HUES48 (cell line): ENCODE measurements at regions not wholly inside any gene's neighbourhood (a gene's known extent, or its start where the extent isn't known, plus 50 kb on each side); places are given as distances from the start of the nearest gene placed in this dataset.
"Not testable (repeated sequence)": the region's sequence is repeated elsewhere in the genome, so short reads cannot be mapped to it uniquely, and the experiment has no call there.

Experiments
- H3K27ac ChIP-seq: one replicate; pipeline ENCODE4 v1.7.0; 2013; ENCODE audit warnings: low read depth, low read length, inconsistent platforms
- H3K27me3 ChIP-seq: 2 replicates; pipeline ENCODE4 v1.6.1; 2013; ENCODE audit warnings: mild to moderate bottlenecking, low read length; ENCODE audit not compliant: control insufficient read depth, insufficient read depth
- H3K36me3 ChIP-seq: 2 replicates; pipeline ENCODE4 v1.6.1; 2013; ENCODE audit warnings: low read length; ENCODE audit not compliant: control insufficient read depth, insufficient read depth
- H3K4me1 ChIP-seq: 2 replicates; pipeline ENCODE4 v1.6.1; 2013; ENCODE audit warnings: mild to moderate bottlenecking, low read length; ENCODE audit not compliant: control insufficient read depth, insufficient read depth
- H3K4me3 ChIP-seq: 2 replicates; pipeline ENCODE4 v1.5.1; 2013; ENCODE audit warnings: mild to moderate bottlenecking, low read depth, low read length
- H3K9ac ChIP-seq: 2 replicates; pipeline ENCODE4 v1.6.1; 2013; ENCODE audit warnings: mild to moderate bottlenecking, low read depth, low read length, moderate library complexity
- H3K9me3 ChIP-seq: 2 replicates; pipeline ENCODE4 v1.6.1; 2013; ENCODE audit warnings: low read length; ENCODE audit not compliant: control insufficient read depth, insufficient read depth

DNA sequence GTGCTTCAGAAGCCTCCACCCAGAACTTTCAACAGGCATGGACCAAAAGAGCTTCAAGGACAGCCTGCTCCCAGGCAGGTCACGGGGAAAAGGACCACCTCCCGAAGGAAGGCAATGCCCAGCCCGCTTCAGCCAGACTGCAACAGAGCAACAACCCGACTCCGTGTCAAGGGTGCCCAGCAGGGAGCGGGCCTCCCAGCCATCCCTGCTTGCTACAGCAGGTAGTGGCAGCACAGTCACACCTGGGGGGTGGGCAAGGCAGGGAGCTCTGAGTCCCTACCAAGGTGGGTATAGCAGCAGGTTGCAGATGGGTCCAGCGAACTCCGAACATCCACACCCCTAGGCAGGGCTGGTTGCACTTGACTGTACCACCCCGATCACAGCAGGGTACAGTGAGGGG is 467.8 kb upstream of the PFKP start:
- H3K9ac ChIP-seq: no peak overlapping the region
- no peaks in the 10 kb centered on the region for H3K27me3 ChIP-seq
- H3K4me1 ChIP-seq: no peaks in the 10 kb centered on the region
- no peak overlapping the region for H3K27ac ChIP-seq
- no peaks in the 10 kb centered on the region for H3K36me3 ChIP-seq
- no peak overlapping the region for H3K4me3 ChIP-seq
- no peaks in the 10 kb centered on the region for H3K9me3 ChIP-seq

DNA sequence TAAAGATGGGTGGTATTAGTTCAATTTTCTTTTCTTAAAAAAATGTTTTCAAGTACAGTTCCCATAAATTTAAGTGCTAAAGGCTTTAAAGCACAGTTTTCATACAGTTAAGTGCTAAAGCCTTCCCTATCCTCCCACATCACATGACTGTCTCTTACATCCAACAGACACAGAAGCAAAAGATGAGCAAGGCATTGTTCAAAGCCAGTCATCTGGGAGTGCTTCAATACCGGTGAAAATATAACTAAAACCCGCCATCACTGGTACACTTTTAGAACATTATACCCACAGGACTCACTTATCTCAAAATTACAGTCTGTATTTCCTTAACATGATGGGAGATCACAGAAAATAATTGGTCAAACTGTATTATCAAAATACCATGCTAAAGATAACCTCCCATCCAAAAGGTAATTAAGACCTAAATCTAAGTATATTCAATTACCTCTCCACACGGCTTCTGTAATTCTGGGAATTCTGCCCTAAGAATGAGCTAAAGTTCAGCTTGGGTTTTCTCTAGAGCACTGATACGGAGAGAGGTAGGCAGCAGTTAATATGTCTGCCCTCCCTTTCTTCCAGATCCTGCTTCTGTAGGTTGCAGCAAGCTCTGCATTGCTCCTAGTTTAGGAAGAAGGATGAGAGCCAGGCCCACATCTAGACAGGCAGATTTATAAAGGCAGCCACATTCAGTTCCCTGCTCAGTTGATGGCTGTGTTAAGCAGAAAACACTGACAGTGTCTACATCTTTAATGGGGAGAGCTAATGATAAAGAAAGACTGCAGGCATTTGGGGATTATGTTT is 474.8 kb upstream of the PFKP start:
- Histone ChIP-seq H3K9ac (no peak overlapping the region), H3K27me3 (no peaks in the 10 kb centered on the region), H3K9me3 (no peaks in the 10 kb centered on the region), H3K4me1 (no peaks in the 10 kb centered on the region), H3K4me3 (no peak overlapping the region), H3K36me3 (no peaks in the 10 kb centered on the region), H3K27ac (no peak overlapping the region)

DNA sequence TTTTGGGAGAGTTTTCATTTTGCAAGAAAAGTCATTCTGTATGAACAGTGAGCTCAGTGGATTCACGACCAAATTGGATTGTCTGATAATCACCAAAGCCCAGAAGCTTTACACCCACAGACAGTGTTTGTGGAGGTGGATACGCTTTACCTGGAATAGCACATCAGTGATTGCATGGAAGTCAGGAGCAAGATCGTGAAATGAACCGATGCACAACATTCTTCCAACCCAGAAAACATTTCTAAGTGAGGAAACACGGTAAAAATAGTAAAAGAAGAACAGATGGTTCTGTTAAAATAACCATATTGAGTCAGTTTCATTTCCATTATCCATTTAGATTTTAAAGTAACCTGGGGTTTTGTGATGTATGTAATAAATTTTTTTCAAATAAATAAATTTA is 478.2 kb upstream of the PFKP start:
- Histone ChIP-seq H3K27ac (no peak overlapping the region), H3K36me3 (no peaks in the 10 kb centered on the region), H3K9ac (no peak overlapping the region), H3K4me1 (no peaks in the 10 kb centered on the region), H3K27me3 (no peaks in the 10 kb centered on the region), H3K4me3 (no peak overlapping the region), H3K9me3 (no peaks in the 10 kb centered on the region)

DNA sequence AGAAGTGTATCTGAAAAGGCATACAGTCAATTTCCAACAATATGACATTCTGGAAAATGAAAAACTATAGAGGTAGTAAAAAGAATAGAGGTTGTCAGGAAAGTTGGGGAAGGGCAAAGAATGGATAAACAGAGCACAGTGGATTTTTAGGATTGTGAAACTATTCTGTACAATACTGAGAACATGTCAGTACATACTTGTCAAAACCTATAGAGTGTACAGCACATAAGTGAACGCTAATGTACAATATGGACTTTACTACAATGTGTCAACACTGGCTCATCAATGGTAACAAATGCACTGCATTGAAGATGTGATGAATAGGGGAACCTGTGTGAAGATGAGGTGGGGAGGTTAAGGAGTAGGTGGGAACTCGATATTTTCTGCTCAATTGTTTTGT is 483.0 kb upstream of the PFKP start:
- no peak overlapping the region for H3K27ac ChIP-seq
- H3K36me3 ChIP-seq: no peaks in the 10 kb centered on the region
- no peaks in the 10 kb centered on the region for H3K9me3 ChIP-seq
- no peak overlapping the region for H3K4me3 ChIP-seq
- H3K27me3 ChIP-seq: no peaks in the 10 kb centered on the region
- H3K4me1 ChIP-seq: no peaks in the 10 kb centered on the region
- H3K9ac ChIP-seq: no peak overlapping the region

DNA sequence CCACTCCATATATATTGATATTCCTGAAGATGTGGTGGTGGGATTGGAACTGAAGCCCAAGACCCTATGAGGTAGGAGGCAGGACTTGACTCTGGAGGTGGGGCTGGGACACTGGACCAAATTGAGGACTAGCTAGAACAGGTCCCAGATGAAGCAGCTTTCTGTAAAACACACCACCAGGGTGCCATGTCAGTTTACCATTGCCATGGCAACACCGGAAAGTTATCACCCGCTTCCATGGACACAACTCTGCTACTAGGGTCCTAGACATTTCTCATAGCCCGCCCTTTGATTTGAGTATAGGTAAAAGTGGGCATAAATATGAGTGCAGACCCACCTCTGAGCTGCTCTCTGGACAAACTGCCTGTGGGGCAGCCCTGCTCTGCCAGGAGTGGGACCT is 490.5 kb upstream of the PFKP start:
- Histone ChIP-seq H3K4me1 (peaks cover 26% of the 10 kb centered on the region), H3K27me3 (no peaks in the 10 kb centered on the region), H3K4me3 (no peak overlapping the region), H3K36me3 (no peaks in the 10 kb centered on the region), H3K9ac (no peak overlapping the region), H3K9me3 (no peaks in the 10 kb centered on the region), H3K27ac (no peak overlapping the region)

DNA sequence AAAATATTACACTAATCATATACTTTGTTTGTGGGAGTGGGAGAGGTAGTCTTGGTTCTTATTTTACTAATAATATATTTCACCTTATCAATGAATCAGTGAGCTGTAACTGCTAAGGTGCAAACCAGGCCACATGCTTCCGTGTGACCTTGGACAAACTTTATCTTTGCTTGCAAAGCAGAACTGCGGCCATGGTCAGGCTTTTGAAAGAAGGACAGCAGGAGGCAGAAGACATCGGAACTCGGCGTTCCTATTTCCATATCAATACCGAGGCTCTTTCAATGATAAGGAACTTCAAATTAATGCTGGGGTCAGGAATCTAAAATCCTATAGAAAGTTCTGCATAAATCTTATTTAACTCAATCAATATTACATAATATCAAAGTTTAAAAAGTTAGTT is 491.9 kb upstream of the PFKP start:
- Histone ChIP-seq H3K9me3 (no peaks in the 10 kb centered on the region), H3K27ac (no peak overlapping the region), H3K36me3 (no peaks in the 10 kb centered on the region), H3K27me3 (no peaks in the 10 kb centered on the region), H3K9ac (no peak overlapping the region), H3K4me1 (peaks cover 26% of the 10 kb centered on the region), H3K4me3 (no peak overlapping the region)

DNA sequence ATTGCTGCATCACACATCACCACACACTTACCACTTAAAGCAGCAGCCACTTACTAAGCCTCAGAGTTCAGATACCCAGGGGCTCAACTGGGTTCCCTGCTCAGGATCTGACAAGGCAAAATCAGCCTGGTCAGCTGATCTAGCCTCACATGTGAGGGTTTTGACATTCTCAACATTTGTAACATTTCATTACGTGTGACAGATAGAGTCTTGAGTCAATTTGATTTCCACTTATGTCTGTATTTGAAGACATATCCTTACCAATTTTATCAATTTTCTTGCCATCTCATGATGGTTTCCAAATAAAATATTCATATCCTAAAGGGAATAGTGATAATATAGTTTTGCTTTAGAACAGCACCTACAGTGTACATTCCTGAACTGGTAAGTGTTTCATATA is 494.7 kb upstream of the PFKP start:
- Histone ChIP-seq H3K36me3 (no peaks in the 10 kb centered on the region), H3K27ac (no peak overlapping the region), H3K4me3 (no peak overlapping the region), H3K9me3 (no peaks in the 10 kb centered on the region), H3K9ac (no peak overlapping the region), H3K4me1 (peaks cover 26% of the 10 kb centered on the region), H3K27me3 (no peaks in the 10 kb centered on the region)

DNA sequence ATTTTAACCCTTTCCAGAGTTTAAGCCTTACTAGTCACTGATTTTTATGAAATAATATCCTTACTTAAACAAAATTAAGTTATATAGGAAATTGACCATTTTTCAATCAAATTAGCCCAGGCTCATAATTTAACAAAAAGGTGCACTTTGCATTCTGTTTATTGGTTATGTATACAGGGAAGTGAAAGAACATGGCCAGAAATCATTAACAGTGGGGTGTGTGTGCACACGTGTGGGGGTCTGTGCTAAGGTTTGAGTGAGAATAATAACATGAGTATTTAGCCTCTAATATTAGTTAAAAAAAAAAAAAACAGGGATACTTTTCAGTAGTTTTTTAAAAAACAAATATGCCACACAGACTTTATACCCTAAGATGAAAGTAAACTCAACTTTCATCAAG is 510.5 kb upstream of the PFKP start:
- H3K9ac ChIP-seq: no peak overlapping the region
- H3K4me1 ChIP-seq: no peaks in the 10 kb centered on the region
- no peaks in the 10 kb centered on the region for H3K27me3 ChIP-seq
- no peak overlapping the region for H3K27ac ChIP-seq
- H3K4me3 ChIP-seq: no peak overlapping the region
- no peaks in the 10 kb centered on the region for H3K36me3 ChIP-seq
- no peaks in the 10 kb centered on the region for H3K9me3 ChIP-seq

DNA sequence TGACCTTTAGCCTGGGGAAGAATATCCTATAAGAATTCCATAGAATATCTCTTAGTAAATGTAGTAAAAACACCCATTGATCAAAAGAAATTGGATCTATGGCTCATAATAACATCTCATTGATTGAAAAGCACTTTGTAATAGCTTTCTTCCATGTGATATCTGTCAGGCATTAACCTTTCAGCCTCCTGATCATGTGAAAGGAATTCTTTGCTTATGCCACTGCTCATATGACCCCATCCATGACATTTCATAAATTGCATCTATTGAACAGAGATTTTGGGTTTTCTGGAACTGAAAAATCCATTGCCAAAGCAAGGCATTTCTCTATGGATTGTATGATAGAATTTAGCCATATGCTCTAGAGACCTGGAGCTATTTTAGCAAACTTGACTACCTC is 519.3 kb upstream of the PFKP start:
- Histone ChIP-seq H3K9ac (no peak overlapping the region), H3K4me3 (no peak overlapping the region), H3K27ac (no peak overlapping the region), H3K27me3 (no peaks in the 10 kb centered on the region), H3K4me1 (no peaks in the 10 kb centered on the region), H3K9me3 (no peaks in the 10 kb centered on the region), H3K36me3 (no peaks in the 10 kb centered on the region)

DNA sequence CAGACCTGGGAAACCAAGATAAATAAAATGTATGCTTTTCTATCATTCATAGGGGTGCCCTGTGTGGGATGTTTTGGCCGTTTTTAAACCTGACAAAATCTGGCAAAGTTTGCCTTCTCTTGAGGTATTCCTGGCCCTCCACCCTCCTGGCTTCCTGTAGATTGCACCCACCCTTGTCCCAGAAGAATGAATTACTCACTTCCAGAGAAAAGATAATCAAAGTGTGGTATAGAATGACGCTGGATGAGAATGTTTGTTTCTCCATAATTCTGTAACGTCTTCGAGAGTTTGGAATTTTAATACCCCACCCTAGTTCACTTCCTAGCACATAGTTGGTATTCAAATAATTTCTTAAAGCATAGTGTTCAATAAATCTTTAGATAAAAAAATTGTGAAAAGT is 519.7 kb upstream of the PFKP start:
- no peaks in the 10 kb centered on the region for H3K36me3 ChIP-seq
- H3K9me3 ChIP-seq: no peaks in the 10 kb centered on the region
- no peak overlapping the region for H3K9ac ChIP-seq
- no peak overlapping the region for H3K27ac ChIP-seq
- no peak overlapping the region for H3K4me3 ChIP-seq
- H3K27me3 ChIP-seq: no peaks in the 10 kb centered on the region
- H3K4me1 ChIP-seq: no peaks in the 10 kb centered on the region

DNA sequence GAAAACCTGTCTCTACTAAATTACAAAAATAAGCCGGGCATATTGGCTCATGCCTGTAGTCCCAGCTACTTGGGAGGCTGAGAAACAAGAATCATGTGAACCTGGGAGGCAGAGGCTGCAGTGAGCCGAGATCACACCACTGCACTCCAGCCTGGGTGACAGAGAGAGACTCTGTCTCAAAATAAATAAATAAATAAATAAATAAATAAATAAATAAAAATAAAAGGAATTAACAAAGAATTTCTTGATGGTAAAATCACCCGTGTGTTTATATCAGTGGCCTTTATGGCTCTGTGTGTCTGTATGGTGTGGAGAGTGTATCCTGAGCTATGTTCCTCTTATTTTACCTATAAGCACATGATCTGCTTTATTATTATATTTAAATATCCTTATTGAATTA is 520.5 kb upstream of the PFKP start:
- not testable (repeated sequence) for H3K9ac ChIP-seq, H3K4me3 ChIP-seq, H3K27me3 ChIP-seq, H3K36me3 ChIP-seq, H3K27ac ChIP-seq, H3K9me3 ChIP-seq, H3K4me1 ChIP-seq
